ENCODE measurements at regions not wholly inside any gene's neighbourhood (a gene's known extent, or its start where the extent isn't known, plus 50 kb on each side); places are given as distances from the start of the nearest gene placed in this dataset.

- no peak for TF ChIP-seq CTCF (IDR thresholded peaks at IDR 0.05)
- no peak for TF ChIP-seq EZH2 (IDR thresholded peaks at IDR 0.05; ENCODE audit: borderline replicate concordance, insufficient read depth, low read depth, low read length, poor library complexity, severe bottlenecking)
These were observed 315.7 kb downstream of the FGF9 start for GRCh38 chr13:21986602-21987001.

Measured in B cell (primary cell).